IMR-90 (cell line): ENCODE measurements at regions not wholly inside any gene's neighbourhood (a gene's known extent, or its start where the extent isn't known, plus 50 kb on each side); places are given as distances from the start of the nearest gene placed in this dataset.

Experiments used
- ATAC-seq: fragments of 200-7000 bp; cut with Tn5 transposase; 2 replicates; pipeline ENCODE4 v1.9.1; 2020; ENCODE audit warnings: low read depth, mild to moderate bottlenecking, moderate library complexity
- BruUV-seq: library from RNA; stranded (reverse); fragments of 400-500 nt; replicated peaks from 2 replicates; lab custom pipeline; 2021; lab: Mats Ljungman, UMichigan
- CTCF ChIA-PET: fragments of 300-600 bp; formaldehyde crosslinking; extraction: SDS; loops from one replicate; lab custom pipeline; 2021; ENCODE audit warnings: antibody characterized with exemption; lab: Yijun Ruan, JAX
- POLR2A ChIA-PET: fragments of 300-600 bp; sonication (Branson Sonifier 250); formaldehyde crosslinking; loops from one replicate; lab custom pipeline; 2022; ENCODE audit warnings: antibody characterized with exemption; ENCODE audit not compliant: unreplicated experiment; lab: Charles Lee
- DNase-seq: peaks from one replicate; pipeline ENCODE4 v3.0.0; 2013
- H2AFZ ChIP-seq: replicated peaks from 2 replicates; pipeline ENCODE3; 2013; ENCODE audit warnings: low read length, mild to moderate bottlenecking; ENCODE audit not compliant: poor library complexity
- H2AK5ac ChIP-seq: 2 replicates; pipeline ENCODE4 v1.6.1; 2013; ENCODE audit warnings: low read depth, low read length, inconsistent platforms
- H2AK9ac ChIP-seq: replicated peaks from 2 replicates; pipeline ENCODE3; 2013; ENCODE audit warnings: mild to moderate bottlenecking, low read depth, low read length, moderate library complexity; ENCODE audit not compliant: poor library complexity
- H2BK120ac ChIP-seq: 2 replicates; pipeline ENCODE4 v1.6.1; 2013; ENCODE audit warnings: low read depth, low read length, inconsistent platforms
- H2BK15ac ChIP-seq: 3 replicates; pipeline ENCODE4 v1.6.1; 2013; ENCODE audit warnings: low read depth, low read length, inconsistent platforms
- H2BK20ac ChIP-seq: 2 replicates; pipeline ENCODE4 v1.6.1; 2013; ENCODE audit warnings: low read depth, mild to moderate bottlenecking, inconsistent platforms, low read length, moderate library complexity
- H2BK5ac ChIP-seq: 2 replicates; pipeline ENCODE4 v1.6.1; 2013; ENCODE audit warnings: mild to moderate bottlenecking, low read depth, low read length, inconsistent platforms; ENCODE audit not compliant: poor library complexity, severe bottlenecking
- H3K14ac ChIP-seq: replicated peaks from 2 replicates; pipeline ENCODE4 v1.6.1; 2013; ENCODE audit warnings: low read depth, low read length, inconsistent platforms
- H3K18ac ChIP-seq: 2 replicates; pipeline ENCODE4 v1.6.1; 2013; ENCODE audit warnings: low read depth, low read length, control low read depth
- H3K23ac ChIP-seq: 2 replicates; pipeline ENCODE4 v1.6.1; 2013; ENCODE audit warnings: low read depth, low read length, inconsistent platforms
- H3K27ac ChIP-seq: 2 replicates; pipeline ENCODE4 v1.5.1; 2013; ENCODE audit warnings: mild to moderate bottlenecking, control low read depth, low read length; ENCODE audit not compliant: insufficient read depth
- H3K27me3 ChIP-seq: 2 replicates; pipeline ENCODE4 v1.6.1; 2013; ENCODE audit warnings: low read length; ENCODE audit not compliant: control insufficient read depth, insufficient read depth
- H3K36me3 ChIP-seq: 2 replicates; pipeline ENCODE4 v1.6.1; 2013; ENCODE audit warnings: low read length, mixed read lengths; ENCODE audit not compliant: control insufficient read depth, insufficient read depth
- H3K4ac ChIP-seq: 2 replicates; pipeline ENCODE4 v1.6.1; 2013; ENCODE audit warnings: low read depth, low read length, inconsistent platforms
- H3K4me1 ChIP-seq: 2 replicates; pipeline ENCODE4 v1.6.1; 2013; ENCODE audit warnings: low read length, mixed read lengths; ENCODE audit not compliant: control insufficient read depth, insufficient read depth
- H3K4me2 ChIP-seq: 2 replicates; pipeline ENCODE4 v1.6.1; 2013; ENCODE audit warnings: low read depth, mild to moderate bottlenecking, control low read depth, low read length, moderate library complexity
- H3K4me3 ChIP-seq: 2 replicates; pipeline ENCODE4 v1.5.1; 2013; ENCODE audit warnings: low read depth, mild to moderate bottlenecking, control low read depth, low read length, moderate library complexity; ENCODE audit not compliant: insufficient read depth
- H3K56ac ChIP-seq: 2 replicates; pipeline ENCODE4 v1.6.1; 2013; ENCODE audit warnings: low read length, inconsistent platforms; ENCODE audit not compliant: insufficient read depth; ENCODE audit errors: extremely low read depth
- H3K79me1 ChIP-seq, 2 experiments: 2 replicates each; pipeline ENCODE4 v1.6.1; 2013; ENCODE audit warnings: low read length in 2 of 2, inconsistent platforms in 1 of 2, low read depth in 1 of 2
- H3K9ac ChIP-seq: 2 replicates; pipeline ENCODE4 v1.6.1; 2013; ENCODE audit warnings: low read depth, low read length, control low read depth
- H3K9me1 ChIP-seq: 2 replicates; pipeline ENCODE4 v1.6.1; 2013; ENCODE audit warnings: low read length, inconsistent platforms; ENCODE audit not compliant: insufficient read depth
- H3K9me3 ChIP-seq: 2 replicates; pipeline ENCODE4 v1.6.1; 2013; ENCODE audit warnings: low read length; ENCODE audit not compliant: control insufficient read depth, insufficient read depth
- H4K20me1 ChIP-seq: 2 replicates; pipeline ENCODE4 v1.6.1; 2013; ENCODE audit warnings: low read length, inconsistent platforms; ENCODE audit not compliant: insufficient read depth
- H4K5ac ChIP-seq: 2 replicates; pipeline ENCODE4 v1.6.1; 2013; ENCODE audit warnings: mild to moderate bottlenecking, low read depth, low read length, control low read depth
- H4K8ac ChIP-seq, 2 experiments: 2 replicates each; pipeline ENCODE4 v1.6.1; 2013; ENCODE audit warnings: low read depth in 2 of 2, low read length in 2 of 2, control low read depth in 1 of 2, inconsistent platforms in 1 of 2
- H4K91ac ChIP-seq: 2 replicates; pipeline ENCODE4 v1.6.1; 2013; ENCODE audit warnings: low read depth, low read length, inconsistent platforms; ENCODE audit not compliant: insufficient read depth
- BHLHE40 ChIP-seq: fragments of 150-350 bp; IDR thresholded peaks from 2 replicates; pipeline ENCODE4 v1.6.1; 2016; ENCODE audit warnings: mild to moderate bottlenecking, low read depth, low read length
- CHD1 ChIP-seq: IDR thresholded peaks from 2 replicates; pipeline ENCODE4 v1.6.1; 2012; ENCODE audit warnings: low read depth, low read length, improper control_type of control experiment
- ELK1 ChIP-seq: fragments of 150-350 bp; IDR thresholded peaks from 2 replicates; pipeline ENCODE4 v1.6.1; 2016; ENCODE audit warnings: low read depth, mild to moderate bottlenecking, low read length, moderate library complexity, borderline replicate concordance
- MAFK ChIP-seq: IDR thresholded peaks from 2 replicates; pipeline ENCODE4 v1.6.1; 2012; ENCODE audit warnings: low read depth, low read length, improper control_type of control experiment
- MAZ ChIP-seq: IDR thresholded peaks from 2 replicates; pipeline ENCODE4 v1.6.1; 2012; ENCODE audit warnings: low read depth, mild to moderate bottlenecking, low read length, improper control_type of control experiment, moderate library complexity, borderline replicate concordance
- RCOR1 ChIP-seq: IDR thresholded peaks from 2 replicates; pipeline ENCODE4 v1.6.1; 2012; ENCODE audit warnings: mild to moderate bottlenecking, low read length, improper control_type of control experiment; ENCODE audit not compliant: insufficient replicate concordance
- RFX5 ChIP-seq: IDR thresholded peaks from 2 replicates; pipeline ENCODE4 v1.8.0; 2012; ENCODE audit warnings: low read depth, mild to moderate bottlenecking, low read length, moderate library complexity
- SMC3 ChIP-seq: fragments of 150-350 bp; IDR thresholded peaks from 2 replicates; pipeline ENCODE4 v1.6.1; 2016; ENCODE audit warnings: low read depth, mild to moderate bottlenecking, antibody characterized with exemption, low read length, moderate library complexity
- WGBS, 2 experiments: methylation state at CpG; one replicate each; pipeline versions ENCODE4 v1.1.5 to v1.1.7; 2013; ENCODE audit warnings: missing lambda C conversion rate in 2 of 2; ENCODE audit not compliant: insufficient read length in 1 of 2; ENCODE audit errors: extremely low coverage in 2 of 2; 5-methylcytosine and 5-hydroxymethylcytosine counted together
- dilution Hi-C: fragments of 300-500 bp; cut with HindIII; formaldehyde crosslinking; loops from one replicate; pipeline ENCODE4 v1.14.3; 2018; ENCODE audit warnings: low sequenced_read_pairs; ENCODE audit not compliant: unreplicated experiment
- in situ Hi-C: fragments of 300-500 bp; cut with MboI; formaldehyde crosslinking; loops from 3 replicates; pipeline ENCODE4 v1.14.3; 2019; ENCODE audit warnings: low sequenced_read_pairs, inconsistent platforms, mixed read lengths
- intact Hi-C: fragments of 100-400 bp; cut with micrococcal nuclease; formaldehyde crosslinking; loops from 2 replicates; pipeline ENCODE4 v1.10.0; 2022

GRCh38 chr6:68049562-68049961 is 585.5 kb upstream of the ADGRB3 start:
- Histone ChIP-seq H3K27me3 (no peaks in the 10 kb centered on the region), H4K8ac (no peak overlapping the region), H2BK120ac (no peak overlapping the region), H3K18ac (no peak overlapping the region), H3K4me3 (no peak overlapping the region), H4K5ac (no peak overlapping the region), H3K27ac (no peak overlapping the region), H4K91ac (no peak overlapping the region), H3K9me1 (no peaks in the 10 kb centered on the region), H3K9me3 (no peaks in the 10 kb centered on the region), H3K56ac (no peak overlapping the region), H4K20me1 (no peaks in the 10 kb centered on the region), H3K23ac (no peak overlapping the region), H3K4ac (no peak overlapping the region), H2AFZ (no peak overlapping the region), H3K4me1 (no peaks in the 10 kb centered on the region), H2AK5ac (no peak overlapping the region), H2BK15ac (no peak overlapping the region), H3K79me1 (no peaks in the 10 kb centered on the region), H3K9ac (no peak overlapping the region), H3K14ac (no peak overlapping the region), H3K36me3 (no peaks in the 10 kb centered on the region), H3K4me2 (no peak overlapping the region), H2BK20ac (no peak overlapping the region), H2AK9ac (no peak overlapping the region), H2BK5ac (no peak overlapping the region)
- no TSS peak for BruUV-seq
- DNase-seq, result no peak
- ATAC-seq, result no peak
- WGBS, 2 experiments, result no CpG with 5 or more reads among the region's 5 CpGs
- TF ChIP-seq CHD1, result no peak
- no peak for TF ChIP-seq MAZ
- no peak for TF ChIP-seq BHLHE40
- no peak for TF ChIP-seq RCOR1
- no peak for TF ChIP-seq SMC3
- TF ChIP-seq RFX5, result no peak
- TF ChIP-seq ELK1, result no peak
- peak; percentile 73 for TF ChIP-seq MAFK
- in situ Hi-C loops, result no loop called here
- ChIA-PET POLR2A (no interaction called here), CTCF (no interaction called here)
- intact Hi-C loops, result no loop called here
- dilution Hi-C loops, result no loop called here
